Psoas muscle (tissue), 7 donors: ENCODE measurements at regions not wholly inside any gene's neighbourhood (a gene's known extent, or its start where the extent isn't known, plus 50 kb on each side); places are given as distances from the start of the nearest gene placed in this dataset.

Source experiments
- ATAC-seq, 4 donors: fragments of 200-7000 bp; cut with Tn5 transposase; one replicate each; pipeline ENCODE4 v1.9.1; 2020; ENCODE audit warnings: moderate library complexity in 3 of 4, mild to moderate bottlenecking in 2 of 4
- DNase-seq, 2 donors: peaks; one replicate each; pipeline ENCODE4 v3.0.0-alpha.2; 2020
- H3K27ac ChIP-seq: fragments of 200-600 bp; one replicate; pipeline ENCODE4 v1.8.0; 2022
- H3K27me3 ChIP-seq, 3 donors: fragments of 200-600 bp in 1 of 3; one replicate each; pipeline versions ENCODE4 v1.6.1 to v1.8.0; 2013 to 2022; ENCODE audit warnings: low read length in 2 of 3, mild to moderate bottlenecking in 2 of 3, moderate library complexity in 1 of 3; ENCODE audit not compliant: insufficient read depth in 3 of 3
- H3K36me3 ChIP-seq, 2 donors: fragments of 200-600 bp in 1 of 2; one replicate each; pipeline versions ENCODE4 v1.6.1 to v1.8.0; 2013 to 2022; ENCODE audit warnings: low read depth in 1 of 2, mild to moderate bottlenecking in 1 of 2, moderate library complexity in 1 of 2; ENCODE audit not compliant: insufficient read depth in 1 of 2
- H3K4me1 ChIP-seq: fragments of 200-600 bp; one replicate; pipeline ENCODE4 v1.8.0; 2022
- H3K4me3 ChIP-seq: fragments of 200-600 bp; one replicate; pipeline ENCODE4 v1.8.0; 2022; ENCODE audit warnings: mild to moderate bottlenecking
- H3K9me3 ChIP-seq: fragments of 200-600 bp; one replicate; pipeline ENCODE4 v1.8.0; 2022
- WGBS, 3 donors: extraction: QIAGEN DNeasy Blood & Tissue Kit; methylation state at CpG; one replicate each; pipeline versions ENCODE4 v1.1.6 to v1.1.7; 2013; 5-methylcytosine and 5-hydroxymethylcytosine counted together
- intact Hi-C, 2 donors: fragments of 100-400 bp; cut with DNase I; formaldehyde crosslinking; loops; one replicate each; pipeline versions ENCODE4 v1.11.0 to v1.14.2; 2022
- TF ChIP-seq, protein P1 (sequence below): fragments of 200-600 bp; IDR thresholded peaks from one replicate; pipeline ENCODE4 v1.8.0; 2022; ENCODE audit warnings: antibody characterized with exemption
- donor health status: healthy with polysubstance abuse.
- donor health status: DM: no; HTN: no; CAD: no; lungs with moderate emphysema.
- donor health status: Bipolar disorder and iron deficiency.
- donor health status: healthy.
- donor health status: DM: yes; HTN: yes; CAD: no.
- donor health status: DM: no; HTN: no; CAD: no.
- donor health status: DM: yes; HTN: yes; CAD: no.

- TF ChIP-seq, protein P1, sequence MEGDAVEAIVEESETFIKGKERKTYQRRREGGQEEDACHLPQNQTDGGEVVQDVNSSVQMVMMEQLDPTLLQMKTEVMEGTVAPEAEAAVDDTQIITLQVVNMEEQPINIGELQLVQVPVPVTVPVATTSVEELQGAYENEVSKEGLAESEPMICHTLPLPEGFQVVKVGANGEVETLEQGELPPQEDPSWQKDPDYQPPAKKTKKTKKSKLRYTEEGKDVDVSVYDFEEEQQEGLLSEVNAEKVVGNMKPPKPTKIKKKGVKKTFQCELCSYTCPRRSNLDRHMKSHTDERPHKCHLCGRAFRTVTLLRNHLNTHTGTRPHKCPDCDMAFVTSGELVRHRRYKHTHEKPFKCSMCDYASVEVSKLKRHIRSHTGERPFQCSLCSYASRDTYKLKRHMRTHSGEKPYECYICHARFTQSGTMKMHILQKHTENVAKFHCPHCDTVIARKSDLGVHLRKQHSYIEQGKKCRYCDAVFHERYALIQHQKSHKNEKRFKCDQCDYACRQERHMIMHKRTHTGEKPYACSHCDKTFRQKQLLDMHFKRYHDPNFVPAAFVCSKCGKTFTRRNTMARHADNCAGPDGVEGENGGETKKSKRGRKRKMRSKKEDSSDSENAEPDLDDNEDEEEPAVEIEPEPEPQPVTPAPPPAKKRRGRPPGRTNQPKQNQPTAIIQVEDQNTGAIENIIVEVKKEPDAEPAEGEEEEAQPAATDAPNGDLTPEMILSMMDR, result no peak
- no peak overlapping the region for H3K27ac ChIP-seq
These were observed 575.2 kb upstream of the JAG1 start for GRCh38 chr20:11248687-11249638.

GRCh38 chr20:11249683-11250082 lies 575.9 kb upstream of the JAG1 start:
- DNase-seq, result no peak
- no peak for ATAC-seq
- Histone ChIP-seq H3K4me1 (no peaks in the 10 kb centered on the region), H3K36me3 (no peaks in the 10 kb centered on the region), H3K9me3 (no peaks in the 10 kb centered on the region), H3K27me3 (no peaks in the 10 kb centered on the region), H3K27ac (no peak overlapping the region), H3K4me3 (no peak overlapping the region)
- 74 to 80% (median 78%) methylated on average over 2 of the region's 2 CpGs for WGBS, 3 donors
- TF ChIP-seq, protein P1, result no peak
- intact Hi-C loops, result no loop called here

More at GRCh38 chr20:11248687-11249638, 575.2 kb upstream of the JAG1 start:
- no peak for ATAC-seq
- no peaks in the 10 kb centered on the region for H3K4me1 ChIP-seq
- no peak overlapping the region for H3K4me3 ChIP-seq
- 58 to 70% (median 65%) methylated on average over 9 of the region's 9 CpGs for WGBS, 3 donors
- peaks cover 0 to 2% (median 0%) of the 10 kb centered on the region in 3 donors for H3K27me3 ChIP-seq
- H3K9me3 ChIP-seq, result no peaks in the 10 kb centered on the region
- intact Hi-C loops, result no loop called here
- no peaks in the 10 kb centered on the region for H3K36me3 ChIP-seq
- DNase-seq, result no peak

- DNase-seq (no peak), ATAC-seq (no peak)
- Histone ChIP-seq H3K27ac (no peak overlapping the region), H3K36me3 (no peaks in the 10 kb centered on the region), H3K4me1 (no peaks in the 10 kb centered on the region), H3K4me3 (no peak overlapping the region), H3K27me3 (no peaks in the 10 kb centered on the region), H3K9me3 (no peaks in the 10 kb centered on the region)
- 87 to 97% (median 92%) methylated on average over 1 of the region's 1 CpG for WGBS, 3 donors
- TF ChIP-seq, protein P1, result no peak
- intact Hi-C loops, result no loop called here
These were observed 578.6 kb upstream of the JAG1 start for GRCh38 chr20:11252447-11252846.

DNA sequence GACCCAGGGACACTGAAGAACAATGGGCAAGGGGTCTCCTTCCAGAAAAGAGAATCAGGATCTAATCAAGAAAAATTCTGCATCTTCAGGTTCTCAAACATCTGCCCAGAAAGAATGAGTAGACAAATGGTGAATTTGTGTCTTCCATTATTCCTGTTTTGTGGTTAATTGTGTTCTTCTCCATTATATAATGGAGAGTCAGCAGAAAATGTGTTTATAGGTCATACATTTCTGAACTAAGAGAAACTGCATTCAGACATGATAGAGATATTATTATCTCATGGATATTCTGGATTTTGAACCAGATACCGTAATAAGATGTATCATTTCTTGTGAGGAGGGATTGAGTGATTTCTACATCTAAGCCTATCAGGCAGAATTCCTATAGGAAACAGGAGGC lies 581.7 kb upstream of the JAG1 start:
- ATAC-seq (no peak), DNase-seq (no peak)
- no peaks in the 10 kb centered on the region for H3K4me1 ChIP-seq
- no peaks in the 10 kb centered on the region for H3K27me3 ChIP-seq
- WGBS, 3 donors, result 95 to 100% (median 97%) methylated on average over 1 of the region's 1 CpG
- intact Hi-C loops, result no loop called here
- no peaks in the 10 kb centered on the region for H3K36me3 ChIP-seq
- no peak overlapping the region for H3K4me3 ChIP-seq
- TF ChIP-seq, protein P1, result no peak
- no peaks in the 10 kb centered on the region for H3K9me3 ChIP-seq
- H3K27ac ChIP-seq, result no peak overlapping the region
